A673 (cell line): ENCODE measurements at regions not wholly inside any gene's neighbourhood (a gene's known extent, or its start where the extent isn't known, plus 50 kb on each side); places are given as distances from the start of the nearest gene placed in this dataset.

ENCODE experiments used
- BruUV-seq: library from RNA; stranded (reverse); fragments of 400-500 nt; replicated peaks from 2 replicates; lab custom pipeline; 2021; lab: Mats Ljungman, UMichigan
- CTCF ChIA-PET: fragments of 300-600 bp; sonication (Branson Sonifier 250); formaldehyde crosslinking; loops from one replicate; lab custom pipeline; 2022; ENCODE audit warnings: antibody characterized with exemption; lab: Charles Lee
- POLR2A ChIA-PET: fragments of 300-600 bp; sonication (Branson Sonifier 250); formaldehyde crosslinking; loops from one replicate; lab custom pipeline; 2022; ENCODE audit warnings: antibody characterized with exemption; ENCODE audit not compliant: low non-redundant PET; lab: Charles Lee
- DNase-seq: peaks from one replicate; pipeline ENCODE4 v3.0.0-alpha.2; 2015; ENCODE audit warnings: low spot score
- H3K27ac ChIP-seq: fragments of 200-600 bp; sonication (generic); 2 replicates; pipeline ENCODE4 v1.5.1; 2016; ENCODE audit warnings: mixed run types, low read depth, mild to moderate bottlenecking, mixed read lengths, antibody characterized with exemption, low read length; ENCODE audit not compliant: poor library complexity, severe bottlenecking
- H3K27me3 ChIP-seq: fragments of 200-600 bp; sonication (generic); replicated peaks from 2 replicates; pipeline ENCODE4 v1.6.1; 2017; ENCODE audit warnings: mixed run types, low read depth, mild to moderate bottlenecking, mixed read lengths, antibody characterized with exemption, low read length; ENCODE audit not compliant: insufficient read depth, poor library complexity
- H3K36me3 ChIP-seq: fragments of 200-600 bp; sonication (generic); 2 replicates; pipeline ENCODE4 v1.6.1; 2016; ENCODE audit warnings: mixed run types, mild to moderate bottlenecking, mixed read lengths, antibody characterized with exemption, low read length; ENCODE audit not compliant: insufficient read depth, poor library complexity, severe bottlenecking
- H3K4me1 ChIP-seq: fragments of 200-600 bp; sonication (generic); 2 replicates; pipeline ENCODE4 v1.6.1; 2017; ENCODE audit warnings: mixed run types, mild to moderate bottlenecking, mixed read lengths, antibody characterized with exemption, low read length; ENCODE audit not compliant: insufficient read depth, poor library complexity, severe bottlenecking
- H3K4me3 ChIP-seq: fragments of 200-600 bp; sonication (generic); 2 replicates; pipeline ENCODE4 v1.5.1; 2016; ENCODE audit warnings: low read depth, mixed run types, mild to moderate bottlenecking, mixed read lengths, low read length; ENCODE audit not compliant: poor library complexity, severe bottlenecking
- H3K9me3 ChIP-seq: fragments of 200-600 bp; sonication (generic); 2 replicates; pipeline ENCODE4 v1.6.1; 2016; ENCODE audit warnings: mixed run types, low read depth, mild to moderate bottlenecking, mixed read lengths, antibody characterized with exemption, low read length; ENCODE audit not compliant: poor library complexity, severe bottlenecking
- EZH2 ChIP-seq: fragments of 200-600 bp; sonication (generic); IDR thresholded peaks from 2 replicates; pipeline ENCODE4 v1.6.1; 2017; ENCODE audit warnings: borderline replicate concordance, low read depth, mild to moderate bottlenecking, mixed read lengths, antibody characterized with exemption, low read length; ENCODE audit not compliant: poor library complexity, severe bottlenecking
- intact Hi-C: fragments of 100-400 bp; cut with micrococcal nuclease; formaldehyde crosslinking; loops from one replicate; pipeline ENCODE4 v1.10.0; 2022; ENCODE audit not compliant: unreplicated experiment
- TF ChIP-seq, protein P1 (sequence below): fragments of 300-800, 200-600 bp; sonication (generic); conservative IDR thresholded peaks from 2 replicates; pipeline ENCODE4 v1.5.1; 2017; ENCODE audit warnings: low read depth, mild to moderate bottlenecking, antibody characterized with exemption, low read length, moderate library complexity, mixed read lengths

DNA sequence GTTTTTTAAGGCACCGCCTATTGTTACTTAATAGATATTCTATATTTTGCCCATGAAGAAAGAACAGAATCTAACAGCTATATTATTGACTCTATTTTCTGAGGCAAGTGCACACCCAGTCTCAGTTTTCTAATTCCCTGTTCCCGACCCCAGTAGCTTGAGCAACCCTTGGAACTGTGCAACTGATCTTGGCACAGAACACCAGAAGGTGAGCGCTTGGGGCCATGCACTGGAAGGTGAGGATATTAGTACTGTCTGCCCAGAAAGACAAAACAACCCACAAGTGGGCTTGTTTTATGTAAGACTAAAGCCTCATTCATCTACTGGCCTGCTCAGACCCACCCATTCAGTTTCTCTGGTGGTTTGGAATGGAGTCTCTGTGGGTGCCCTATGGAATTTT lies 188.8 kb upstream of the LINC00305 start:
- H3K27me3 ChIP-seq: peaks cover 5% of the 10 kb centered on the region
- TF ChIP-seq, protein P1, sequence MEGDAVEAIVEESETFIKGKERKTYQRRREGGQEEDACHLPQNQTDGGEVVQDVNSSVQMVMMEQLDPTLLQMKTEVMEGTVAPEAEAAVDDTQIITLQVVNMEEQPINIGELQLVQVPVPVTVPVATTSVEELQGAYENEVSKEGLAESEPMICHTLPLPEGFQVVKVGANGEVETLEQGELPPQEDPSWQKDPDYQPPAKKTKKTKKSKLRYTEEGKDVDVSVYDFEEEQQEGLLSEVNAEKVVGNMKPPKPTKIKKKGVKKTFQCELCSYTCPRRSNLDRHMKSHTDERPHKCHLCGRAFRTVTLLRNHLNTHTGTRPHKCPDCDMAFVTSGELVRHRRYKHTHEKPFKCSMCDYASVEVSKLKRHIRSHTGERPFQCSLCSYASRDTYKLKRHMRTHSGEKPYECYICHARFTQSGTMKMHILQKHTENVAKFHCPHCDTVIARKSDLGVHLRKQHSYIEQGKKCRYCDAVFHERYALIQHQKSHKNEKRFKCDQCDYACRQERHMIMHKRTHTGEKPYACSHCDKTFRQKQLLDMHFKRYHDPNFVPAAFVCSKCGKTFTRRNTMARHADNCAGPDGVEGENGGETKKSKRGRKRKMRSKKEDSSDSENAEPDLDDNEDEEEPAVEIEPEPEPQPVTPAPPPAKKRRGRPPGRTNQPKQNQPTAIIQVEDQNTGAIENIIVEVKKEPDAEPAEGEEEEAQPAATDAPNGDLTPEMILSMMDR: no peak
- TF ChIP-seq EZH2: no peak
- DNase-seq: no peak
- BruUV-seq: no TSS peak
- no peaks in the 10 kb centered on the region for H3K36me3 ChIP-seq
- CTCF ChIA-PET: no interaction called here
- H3K27ac ChIP-seq: no peak overlapping the region
- peaks cover 16% of the 10 kb centered on the region for H3K4me1 ChIP-seq
- intact Hi-C loops: no loop called here
- no peaks in the 10 kb centered on the region for H3K9me3 ChIP-seq
- POLR2A ChIA-PET: no interaction called here
- H3K4me3 ChIP-seq: no peak overlapping the region

- H3K27ac ChIP-seq: no peak overlapping the region
- ChIA-PET POLR2A (no interaction called here), CTCF (no interaction called here)
- H3K27me3 ChIP-seq: peaks cover 5% of the 10 kb centered on the region
- intact Hi-C loops: no loop called here
- no peak overlapping the region for H3K4me3 ChIP-seq
- BruUV-seq: no TSS peak
- no peaks in the 10 kb centered on the region for H3K36me3 ChIP-seq
- no peak for TF ChIP-seq EZH2
- TF ChIP-seq, protein P1: no peak
- H3K9me3 ChIP-seq: no peaks in the 10 kb centered on the region
- H3K4me1 ChIP-seq: peaks cover 22% of the 10 kb centered on the region
- no peak for DNase-seq
Measured at GRCh38 chr18:64337018-64337417, 188.1 kb upstream of the LINC00305 start.

DNA sequence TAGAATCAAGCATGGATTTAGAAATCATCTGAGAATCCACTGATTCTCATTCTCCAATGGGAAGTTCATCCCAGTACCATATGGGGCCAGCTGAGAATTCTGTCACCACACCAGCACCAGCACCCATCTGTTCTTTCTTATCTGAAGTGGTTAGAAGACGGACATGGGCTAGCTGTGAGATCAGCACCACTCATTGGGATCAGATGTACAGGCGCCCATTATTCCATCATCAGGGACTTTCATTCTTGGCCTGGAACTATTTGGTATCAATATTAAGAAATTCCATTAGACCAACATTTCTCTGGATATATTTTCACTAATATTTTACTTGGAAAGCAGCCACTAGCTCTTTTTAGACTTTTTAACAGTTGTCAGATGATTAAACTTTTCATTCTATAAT lies 185.9 kb upstream of the LINC00305 start:
- Histone ChIP-seq H3K4me3 (no peak overlapping the region), H3K36me3 (no peaks in the 10 kb centered on the region), H3K9me3 (no peaks in the 10 kb centered on the region), H3K4me1 (peaks cover 45% of the 10 kb centered on the region), H3K27ac (no peak overlapping the region), H3K27me3 (peaks cover under 1% of the 10 kb centered on the region)
- TF ChIP-seq, protein P1: no peak
- no peak for TF ChIP-seq EZH2
- no TSS peak for BruUV-seq
- ChIA-PET POLR2A (no interaction called here), CTCF (no interaction called here)
- intact Hi-C loops: loop anchor here (5.0 kb wide), 1 partner anchor 212 kb away; no protein-coding TSS in a partner anchor
- DNase-seq: no peak
